ENCODE measurements at regions not wholly inside any gene's neighbourhood (a gene's known extent, or its start where the extent isn't known, plus 50 kb on each side); places are given as distances from the start of the nearest gene placed in this dataset.

GRCh38 chr14:101503431-101504095 lies 57.7 kb upstream of the DIO3 start:
- no peaks in the 10 kb centered on the region for H3K36me3 ChIP-seq (ENCODE audit: insufficient read depth, low read length, poor library complexity, severe bottlenecking)
- DNase-seq (ENCODE audit: low spot score) = no peak
- no peaks in the 10 kb centered on the region for H3K9me3 ChIP-seq (ENCODE audit: low read depth, low read length, poor library complexity, severe bottlenecking)
- BruUV-seq (replicated peaks) = no TSS peak
- no peaks in the 10 kb centered on the region for H3K4me1 ChIP-seq (ENCODE audit: insufficient read depth, low read length, poor library complexity, severe bottlenecking)
- intact Hi-C loops (cut with micrococcal nuclease; ENCODE audit: unreplicated experiment) = no loop called here
- ChIA-PET POLR2A (ENCODE audit: low non-redundant PET) (no interaction called here), CTCF (no interaction called here)
- peaks cover 3% of the 10 kb centered on the region for H3K27me3 ChIP-seq (replicated peaks; ENCODE audit: insufficient read depth, low read depth, low read length, poor library complexity)
- no peak overlapping the region for H3K4me3 ChIP-seq (ENCODE audit: low read depth, low read length, poor library complexity, severe bottlenecking)
- TF ChIP-seq CTCF (conservative IDR thresholded peaks at IDR 0.05; ENCODE audit: low read depth, low read length) (no peak), EZH2 (IDR thresholded peaks at IDR 0.05; ENCODE audit: borderline replicate concordance, low read depth, low read length, poor library complexity, severe bottlenecking) (no peak)
- no peak overlapping the region for H3K27ac ChIP-seq (ENCODE audit: low read depth, low read length, poor library complexity, severe bottlenecking)

GRCh38 chr14:101504096-101504948 lies 57.0 kb upstream of the DIO3 start:
- no peak for TF ChIP-seq EZH2 (IDR thresholded peaks at IDR 0.05; ENCODE audit: borderline replicate concordance, low read depth, low read length, poor library complexity, severe bottlenecking)
- TF ChIP-seq CTCF (conservative IDR thresholded peaks at IDR 0.05; ENCODE audit: low read depth, low read length) = no peak
- peaks cover 3% of the 10 kb centered on the region for H3K27me3 ChIP-seq (replicated peaks; ENCODE audit: insufficient read depth, low read depth, low read length, poor library complexity)
- H3K4me1 ChIP-seq (ENCODE audit: insufficient read depth, low read length, poor library complexity, severe bottlenecking) = no peaks in the 10 kb centered on the region
- intact Hi-C loops (cut with micrococcal nuclease; ENCODE audit: unreplicated experiment) = no loop called here
- POLR2A ChIA-PET (ENCODE audit: low non-redundant PET) = interaction anchor here (0.6 kb wide), 1 partner anchor 24 kb away, joined by 6 read pairs; no protein-coding TSS in a partner anchor
- no peaks in the 10 kb centered on the region for H3K9me3 ChIP-seq (ENCODE audit: low read depth, low read length, poor library complexity, severe bottlenecking)
- H3K27ac ChIP-seq (ENCODE audit: low read depth, low read length, poor library complexity, severe bottlenecking) = no peak overlapping the region
- no peak for DNase-seq (ENCODE audit: low spot score)
- BruUV-seq (replicated peaks) = no TSS peak
- no peaks in the 10 kb centered on the region for H3K36me3 ChIP-seq (ENCODE audit: insufficient read depth, low read length, poor library complexity, severe bottlenecking)
- no peak overlapping the region for H3K4me3 ChIP-seq (ENCODE audit: low read depth, low read length, poor library complexity, severe bottlenecking)
- CTCF ChIA-PET = no interaction called here

DNA sequence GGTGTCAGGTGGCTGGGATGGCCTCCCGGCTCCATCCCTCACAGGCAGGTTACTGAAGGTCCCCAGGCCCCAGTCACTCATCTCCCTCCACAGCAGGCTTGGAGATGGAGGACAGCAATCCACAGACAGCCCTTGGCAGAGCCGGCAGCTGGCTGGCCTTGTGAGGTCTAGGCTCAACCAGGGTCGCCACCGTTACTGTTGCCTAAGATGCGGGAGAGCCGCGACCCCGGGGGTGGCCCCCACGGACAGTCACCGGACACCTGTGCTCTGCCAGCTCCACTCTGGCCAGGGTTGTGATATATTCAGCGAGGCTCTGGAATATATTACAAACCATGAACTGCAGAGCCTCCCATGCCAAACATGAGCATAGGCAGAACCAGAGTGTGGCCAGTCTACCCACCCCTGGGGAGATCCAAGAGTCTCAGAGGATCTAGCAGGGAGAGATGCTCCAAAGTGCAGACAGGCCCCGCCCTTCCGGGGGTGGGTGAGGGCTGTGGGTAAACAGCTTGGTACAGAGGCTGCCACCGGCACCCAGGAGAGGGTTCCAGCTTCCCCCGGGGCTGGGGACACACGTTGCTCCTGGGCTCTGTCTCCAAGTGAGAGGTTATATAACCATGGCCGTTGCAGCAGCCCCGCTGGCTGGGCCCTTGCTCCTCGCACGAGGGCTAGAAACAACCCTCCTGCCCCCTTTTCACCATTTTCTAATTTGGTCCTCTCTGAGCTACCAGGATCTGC lies 55.9 kb upstream of the DIO3 start:
- TF ChIP-seq CTCF (conservative IDR thresholded peaks at IDR 0.05; ENCODE audit: low read depth, low read length) (no peak), EZH2 (IDR thresholded peaks at IDR 0.05; ENCODE audit: borderline replicate concordance, low read depth, low read length, poor library complexity, severe bottlenecking) (no peak)
- Histone ChIP-seq H3K27me3 (replicated peaks; ENCODE audit: insufficient read depth, low read depth, low read length, poor library complexity) (peaks cover 3% of the 10 kb centered on the region), H3K36me3 (ENCODE audit: insufficient read depth, low read length, poor library complexity, severe bottlenecking) (no peaks in the 10 kb centered on the region), H3K27ac (ENCODE audit: low read depth, low read length, poor library complexity, severe bottlenecking) (no peak overlapping the region), H3K4me1 (ENCODE audit: insufficient read depth, low read length, poor library complexity, severe bottlenecking) (no peaks in the 10 kb centered on the region), H3K9me3 (ENCODE audit: low read depth, low read length, poor library complexity, severe bottlenecking) (no peaks in the 10 kb centered on the region), H3K4me3 (ENCODE audit: low read depth, low read length, poor library complexity, severe bottlenecking) (no peak overlapping the region)
- intact Hi-C loops (cut with micrococcal nuclease; ENCODE audit: unreplicated experiment) = loop anchor here (1.0 kb wide), 1 partner anchor 9 kb away; no protein-coding TSS in a partner anchor
- BruUV-seq (replicated peaks) = no TSS peak
- ChIA-PET POLR2A (ENCODE audit: low non-redundant PET) (no interaction called here), CTCF (no interaction called here)
- no peak for DNase-seq (ENCODE audit: low spot score)

Data from A673 (cell line).